NCI-H69 (cell line): ENCODE measurements at regions not wholly inside any gene's neighbourhood (a gene's known extent, or its start where the extent isn't known, plus 50 kb on each side); places are given as distances from the start of the nearest gene placed in this dataset.

Experiments used
- DNase-seq: peaks from one replicate; lab custom pipeline; 2025; lab: John Stamatoyannopoulos, UW

GRCh38 chr2:228860601-228861285 is 410.3 kb downstream of the PID1 start:
- no peak for DNase-seq

- DNase-seq: no peak
Measured at GRCh38 chr2:228853151-228853550, 417.9 kb downstream of the PID1 start.

- no peak for DNase-seq
Measured at GRCh38 chr2:228848638-228849037, 422.4 kb downstream of the PID1 start.

GRCh38 chr2:228847684-228848083 is 423.4 kb downstream of the PID1 start:
- DNase-seq: no peak

GRCh38 chr2:228846161-228846560 is 424.9 kb downstream of the PID1 start:
- DNase-seq: no peak

- no peak for DNase-seq
Measured at GRCh38 chr2:228845162-228845925, 425.7 kb downstream of the PID1 start.

GRCh38 chr2:228841877-228842276 is 429.2 kb downstream of the PID1 start:
- DNase-seq: no peak

- no peak for DNase-seq
Measured at GRCh38 chr2:228841475-228841874, 429.6 kb downstream of the PID1 start.

- DNase-seq: no peak
Measured at GRCh38 chr2:228840743-228841114, 430.4 kb downstream of the PID1 start.

- no peak for DNase-seq
Measured at GRCh38 chr2:228840113-228840742, 430.9 kb downstream of the PID1 start.

GRCh38 chr2:228839421-228839876 is 431.6 kb downstream of the PID1 start:
- no peak for DNase-seq

GRCh38 chr2:228838819-228839218 is 432.3 kb downstream of the PID1 start:
- DNase-seq: no peak

- DNase-seq: no peak
Measured at GRCh38 chr2:228828397-228828796, 442.7 kb downstream of the PID1 start.

- no peak for DNase-seq
Measured at GRCh38 chr2:228827056-228827700, 443.9 kb downstream of the PID1 start.

- peak; percentile 0 for DNase-seq
Measured at GRCh38 chr2:228819701-228820100, 451.4 kb downstream of the PID1 start.

- no peak for DNase-seq
Measured at GRCh38 chr2:228802181-228803071, 468.7 kb downstream of the PID1 start.

GRCh38 chr2:228801451-228801850 is 469.6 kb downstream of the PID1 start:
- DNase-seq: no peak

GRCh38 chr2:228799208-228799588 is 471.9 kb downstream of the PID1 start:
- no peak for DNase-seq

GRCh38 chr2:228798458-228799207 is 472.5 kb downstream of the PID1 start:
- DNase-seq: no peak

- no peak for DNase-seq
Measured at GRCh38 chr2:228796386-228796785, 474.7 kb downstream of the PID1 start.

- DNase-seq: no peak
Measured at GRCh38 chr2:228793116-228793515, 478.0 kb downstream of the PID1 start.
